ENCODE measurements at regions not wholly inside any gene's neighbourhood (a gene's known extent, or its start where the extent isn't known, plus 50 kb on each side); places are given as distances from the start of the nearest gene placed in this dataset.

- TF ChIP-seq CTCF (IDR thresholded peaks at IDR 0.05), result no peak
- TF ChIP-seq ETV6 (CRISPR knock-in tag; IDR thresholded peaks at IDR 0.05), result no peak
- no peak for TF ChIP-seq STAT6 (CRISPR knock-in tag; conservative IDR thresholded peaks at IDR 0.05; ENCODE audit: low read depth)
- no peak for TF ChIP-seq PREB (CRISPR knock-in tag; IDR thresholded peaks at IDR 0.05; ENCODE audit: borderline replicate concordance)
- no peak for TF ChIP-seq CBFB (CRISPR knock-in tag; IDR thresholded peaks at IDR 0.05; ENCODE audit: low read depth)
- no peak for TF ChIP-seq USF2 (CRISPR knock-in tag; IDR thresholded peaks at IDR 0.05)
- no peak for TF ChIP-seq CREM (CRISPR knock-in tag; IDR thresholded peaks at IDR 0.05)
- TF ChIP-seq MAX (CRISPR knock-in tag; IDR thresholded peaks at IDR 0.05), result no peak
- TF ChIP-seq ZNF512 (CRISPR knock-in tag; IDR thresholded peaks at IDR 0.05; ENCODE audit: borderline replicate concordance), result no peak
- TF ChIP-seq FOXJ3 (CRISPR knock-in tag; IDR thresholded peaks at IDR 0.05; ENCODE audit: borderline replicate concordance), result no peak
- no peak for TF ChIP-seq RELA (CRISPR knock-in tag; IDR thresholded peaks at IDR 0.05; ENCODE audit: borderline replicate concordance)
Measured at GRCh38 chr4:12965334-12965733, 518.8 kb downstream of the RAB28 start.
